IMR-90 (cell line): ENCODE measurements at regions not wholly inside any gene's neighbourhood (a gene's known extent, or its start where the extent isn't known, plus 50 kb on each side); places are given as distances from the start of the nearest gene placed in this dataset.

ENCODE experiments used
- ATAC-seq: fragments of 200-7000 bp; cut with Tn5 transposase; 2 replicates; pipeline ENCODE4 v1.9.1; 2020; ENCODE audit warnings: low read depth, mild to moderate bottlenecking, moderate library complexity
- BruUV-seq: library from RNA; stranded (reverse); fragments of 400-500 nt; replicated peaks from 2 replicates; lab custom pipeline; 2021; lab: Mats Ljungman, UMichigan
- CTCF ChIA-PET: fragments of 300-600 bp; formaldehyde crosslinking; extraction: SDS; loops from one replicate; lab custom pipeline; 2021; ENCODE audit warnings: antibody characterized with exemption; lab: Yijun Ruan, JAX
- POLR2A ChIA-PET: fragments of 300-600 bp; sonication (Branson Sonifier 250); formaldehyde crosslinking; loops from one replicate; lab custom pipeline; 2022; ENCODE audit warnings: antibody characterized with exemption; ENCODE audit not compliant: unreplicated experiment; lab: Charles Lee
- DNase-seq: peaks from one replicate; pipeline ENCODE4 v3.0.0; 2013
- H2AFZ ChIP-seq: replicated peaks from 2 replicates; pipeline ENCODE3; 2013; ENCODE audit warnings: low read length, mild to moderate bottlenecking; ENCODE audit not compliant: poor library complexity
- H2AK5ac ChIP-seq: 2 replicates; pipeline ENCODE4 v1.6.1; 2013; ENCODE audit warnings: low read depth, low read length, inconsistent platforms
- H2AK9ac ChIP-seq: replicated peaks from 2 replicates; pipeline ENCODE3; 2013; ENCODE audit warnings: mild to moderate bottlenecking, low read depth, low read length, moderate library complexity; ENCODE audit not compliant: poor library complexity
- H2BK120ac ChIP-seq: 2 replicates; pipeline ENCODE4 v1.6.1; 2013; ENCODE audit warnings: low read depth, low read length, inconsistent platforms
- H2BK15ac ChIP-seq: 3 replicates; pipeline ENCODE4 v1.6.1; 2013; ENCODE audit warnings: low read depth, low read length, inconsistent platforms
- H2BK20ac ChIP-seq: 2 replicates; pipeline ENCODE4 v1.6.1; 2013; ENCODE audit warnings: low read depth, mild to moderate bottlenecking, inconsistent platforms, low read length, moderate library complexity
- H2BK5ac ChIP-seq: 2 replicates; pipeline ENCODE4 v1.6.1; 2013; ENCODE audit warnings: mild to moderate bottlenecking, low read depth, low read length, inconsistent platforms; ENCODE audit not compliant: poor library complexity, severe bottlenecking
- H3K14ac ChIP-seq: replicated peaks from 2 replicates; pipeline ENCODE4 v1.6.1; 2013; ENCODE audit warnings: low read depth, low read length, inconsistent platforms
- H3K18ac ChIP-seq: 2 replicates; pipeline ENCODE4 v1.6.1; 2013; ENCODE audit warnings: low read depth, low read length, control low read depth
- H3K23ac ChIP-seq: 2 replicates; pipeline ENCODE4 v1.6.1; 2013; ENCODE audit warnings: low read depth, low read length, inconsistent platforms
- H3K27ac ChIP-seq: 2 replicates; pipeline ENCODE4 v1.5.1; 2013; ENCODE audit warnings: mild to moderate bottlenecking, control low read depth, low read length; ENCODE audit not compliant: insufficient read depth
- H3K27me3 ChIP-seq: 2 replicates; pipeline ENCODE4 v1.6.1; 2013; ENCODE audit warnings: low read length; ENCODE audit not compliant: control insufficient read depth, insufficient read depth
- H3K36me3 ChIP-seq: 2 replicates; pipeline ENCODE4 v1.6.1; 2013; ENCODE audit warnings: low read length, mixed read lengths; ENCODE audit not compliant: control insufficient read depth, insufficient read depth
- H3K4ac ChIP-seq: 2 replicates; pipeline ENCODE4 v1.6.1; 2013; ENCODE audit warnings: low read depth, low read length, inconsistent platforms
- H3K4me1 ChIP-seq: 2 replicates; pipeline ENCODE4 v1.6.1; 2013; ENCODE audit warnings: low read length, mixed read lengths; ENCODE audit not compliant: control insufficient read depth, insufficient read depth
- H3K4me2 ChIP-seq: 2 replicates; pipeline ENCODE4 v1.6.1; 2013; ENCODE audit warnings: low read depth, mild to moderate bottlenecking, control low read depth, low read length, moderate library complexity
- H3K4me3 ChIP-seq: 2 replicates; pipeline ENCODE4 v1.5.1; 2013; ENCODE audit warnings: low read depth, mild to moderate bottlenecking, control low read depth, low read length, moderate library complexity; ENCODE audit not compliant: insufficient read depth
- H3K56ac ChIP-seq: 2 replicates; pipeline ENCODE4 v1.6.1; 2013; ENCODE audit warnings: low read length, inconsistent platforms; ENCODE audit not compliant: insufficient read depth; ENCODE audit errors: extremely low read depth
- H3K79me1 ChIP-seq, 2 experiments: 2 replicates each; pipeline ENCODE4 v1.6.1; 2013; ENCODE audit warnings: low read length in 2 of 2, inconsistent platforms in 1 of 2, low read depth in 1 of 2
- H3K9ac ChIP-seq: 2 replicates; pipeline ENCODE4 v1.6.1; 2013; ENCODE audit warnings: low read depth, low read length, control low read depth
- H3K9me1 ChIP-seq: 2 replicates; pipeline ENCODE4 v1.6.1; 2013; ENCODE audit warnings: low read length, inconsistent platforms; ENCODE audit not compliant: insufficient read depth
- H3K9me3 ChIP-seq: 2 replicates; pipeline ENCODE4 v1.6.1; 2013; ENCODE audit warnings: low read length; ENCODE audit not compliant: control insufficient read depth, insufficient read depth
- H4K20me1 ChIP-seq: 2 replicates; pipeline ENCODE4 v1.6.1; 2013; ENCODE audit warnings: low read length, inconsistent platforms; ENCODE audit not compliant: insufficient read depth
- H4K5ac ChIP-seq: 2 replicates; pipeline ENCODE4 v1.6.1; 2013; ENCODE audit warnings: mild to moderate bottlenecking, low read depth, low read length, control low read depth
- H4K8ac ChIP-seq, 2 experiments: 2 replicates each; pipeline ENCODE4 v1.6.1; 2013; ENCODE audit warnings: low read depth in 2 of 2, low read length in 2 of 2, control low read depth in 1 of 2, inconsistent platforms in 1 of 2
- H4K91ac ChIP-seq: 2 replicates; pipeline ENCODE4 v1.6.1; 2013; ENCODE audit warnings: low read depth, low read length, inconsistent platforms; ENCODE audit not compliant: insufficient read depth
- BHLHE40 ChIP-seq: fragments of 150-350 bp; IDR thresholded peaks from 2 replicates; pipeline ENCODE4 v1.6.1; 2016; ENCODE audit warnings: mild to moderate bottlenecking, low read depth, low read length
- CEBPB ChIP-seq: IDR thresholded peaks from 2 replicates; pipeline ENCODE4 v1.6.1; 2012; ENCODE audit warnings: low read depth, low read length, improper control_type of control experiment
- FOS ChIP-seq: fragments of 150-350 bp; IDR thresholded peaks from 2 replicates; pipeline ENCODE4 v1.6.1; 2016; ENCODE audit warnings: low read depth, low read length
- MAFK ChIP-seq: IDR thresholded peaks from 2 replicates; pipeline ENCODE4 v1.6.1; 2012; ENCODE audit warnings: low read depth, low read length, improper control_type of control experiment
- MAZ ChIP-seq: IDR thresholded peaks from 2 replicates; pipeline ENCODE4 v1.6.1; 2012; ENCODE audit warnings: low read depth, mild to moderate bottlenecking, low read length, improper control_type of control experiment, moderate library complexity, borderline replicate concordance
- POLR2A ChIP-seq: IDR thresholded peaks from 2 replicates; pipeline ENCODE4 v1.6.1; 2012; ENCODE audit warnings: mild to moderate bottlenecking, low read depth, low read length
- RAD21 ChIP-seq: IDR thresholded peaks from 2 replicates; pipeline ENCODE4 v1.6.1; 2012; ENCODE audit warnings: low read length, improper control_type of control experiment
- RCOR1 ChIP-seq: IDR thresholded peaks from 2 replicates; pipeline ENCODE4 v1.6.1; 2012; ENCODE audit warnings: mild to moderate bottlenecking, low read length, improper control_type of control experiment; ENCODE audit not compliant: insufficient replicate concordance
- SMC3 ChIP-seq: fragments of 150-350 bp; IDR thresholded peaks from 2 replicates; pipeline ENCODE4 v1.6.1; 2016; ENCODE audit warnings: low read depth, mild to moderate bottlenecking, antibody characterized with exemption, low read length, moderate library complexity
- WGBS, 2 experiments: methylation state at CpG; one replicate each; pipeline versions ENCODE4 v1.1.5 to v1.1.7; 2013; ENCODE audit warnings: missing lambda C conversion rate in 2 of 2; ENCODE audit not compliant: insufficient read length in 1 of 2; ENCODE audit errors: extremely low coverage in 2 of 2; 5-methylcytosine and 5-hydroxymethylcytosine counted together
- dilution Hi-C: fragments of 300-500 bp; cut with HindIII; formaldehyde crosslinking; loops from one replicate; pipeline ENCODE4 v1.14.3; 2018; ENCODE audit warnings: low sequenced_read_pairs; ENCODE audit not compliant: unreplicated experiment
- in situ Hi-C: fragments of 300-500 bp; cut with MboI; formaldehyde crosslinking; loops from 3 replicates; pipeline ENCODE4 v1.14.3; 2019; ENCODE audit warnings: low sequenced_read_pairs, inconsistent platforms, mixed read lengths
- intact Hi-C: fragments of 100-400 bp; cut with micrococcal nuclease; formaldehyde crosslinking; loops from 2 replicates; pipeline ENCODE4 v1.10.0; 2022
- TF ChIP-seq, protein P1 (sequence below): conservative IDR thresholded peaks from 2 replicates; pipeline ENCODE4 v1.5.1; 2012; ENCODE audit warnings: mild to moderate bottlenecking, low read depth, low read length, improper control_type of control experiment
- TF ChIP-seq, protein P2 (sequence below): fragments of 150-350 bp; IDR thresholded peaks from 2 replicates; pipeline ENCODE4 v1.6.1; 2017; ENCODE audit warnings: mild to moderate bottlenecking, antibody characterized with exemption, low read length, low read depth

GRCh38 chr5:149434162-149435014 lies 55.3 kb upstream of the IL17B start:
- peak overlapping the region in 1 of 2 experiments; percentile 16; a peak in 1 of 4 replicates for H4K8ac ChIP-seq
- H3K14ac ChIP-seq = no peak overlapping the region
- H4K91ac ChIP-seq = no peak overlapping the region
- H3K9ac ChIP-seq = no peak overlapping the region
- in situ Hi-C loops = loop anchor here (5.0 kb wide), 2 partner anchors 47 to 128 kb away; no protein-coding TSS in a partner anchor
- dilution Hi-C loops = no loop called here
- H2BK20ac ChIP-seq = no peak overlapping the region
- DNase-seq (peak; percentile 82), ATAC-seq (peak; percentile 55)
- H3K18ac ChIP-seq = no peak overlapping the region
- no peak overlapping the region for H3K4me3 ChIP-seq
- no peak overlapping the region for H2BK120ac ChIP-seq
- peaks cover 41% of the 10 kb centered on the region for H4K20me1 ChIP-seq
- POLR2A ChIA-PET = interaction anchor here (1.4 kb wide), 1 partner anchor 30 kb away, joined by 5 read pairs; no protein-coding TSS in a partner anchor
- H3K4me1 ChIP-seq = peaks cover 8% of the 10 kb centered on the region; the same call in 1 of the 2 replicates
- peak overlapping the region; percentile 3 for H2BK5ac ChIP-seq
- peak overlapping the region; percentile 68 for H2AFZ ChIP-seq
- TF ChIP-seq RCOR1 (peak; percentile 26), BHLHE40 (peak; percentile 17; the same call in 1 of the 2 replicates), MAZ (peak; percentile 54; the same call in 1 of the 2 replicates), SMC3 (peak; percentile 89), RAD21 (peak; percentile 80), POLR2A (peak; percentile 55), MAFK (no peak), CEBPB (0 out of 2 replicates have a peak, but pooled peaks have one; percentile 29), FOS (no peak)
- TF ChIP-seq, protein P1, sequence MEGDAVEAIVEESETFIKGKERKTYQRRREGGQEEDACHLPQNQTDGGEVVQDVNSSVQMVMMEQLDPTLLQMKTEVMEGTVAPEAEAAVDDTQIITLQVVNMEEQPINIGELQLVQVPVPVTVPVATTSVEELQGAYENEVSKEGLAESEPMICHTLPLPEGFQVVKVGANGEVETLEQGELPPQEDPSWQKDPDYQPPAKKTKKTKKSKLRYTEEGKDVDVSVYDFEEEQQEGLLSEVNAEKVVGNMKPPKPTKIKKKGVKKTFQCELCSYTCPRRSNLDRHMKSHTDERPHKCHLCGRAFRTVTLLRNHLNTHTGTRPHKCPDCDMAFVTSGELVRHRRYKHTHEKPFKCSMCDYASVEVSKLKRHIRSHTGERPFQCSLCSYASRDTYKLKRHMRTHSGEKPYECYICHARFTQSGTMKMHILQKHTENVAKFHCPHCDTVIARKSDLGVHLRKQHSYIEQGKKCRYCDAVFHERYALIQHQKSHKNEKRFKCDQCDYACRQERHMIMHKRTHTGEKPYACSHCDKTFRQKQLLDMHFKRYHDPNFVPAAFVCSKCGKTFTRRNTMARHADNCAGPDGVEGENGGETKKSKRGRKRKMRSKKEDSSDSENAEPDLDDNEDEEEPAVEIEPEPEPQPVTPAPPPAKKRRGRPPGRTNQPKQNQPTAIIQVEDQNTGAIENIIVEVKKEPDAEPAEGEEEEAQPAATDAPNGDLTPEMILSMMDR = peak; percentile 92
- TF ChIP-seq, protein P2, sequence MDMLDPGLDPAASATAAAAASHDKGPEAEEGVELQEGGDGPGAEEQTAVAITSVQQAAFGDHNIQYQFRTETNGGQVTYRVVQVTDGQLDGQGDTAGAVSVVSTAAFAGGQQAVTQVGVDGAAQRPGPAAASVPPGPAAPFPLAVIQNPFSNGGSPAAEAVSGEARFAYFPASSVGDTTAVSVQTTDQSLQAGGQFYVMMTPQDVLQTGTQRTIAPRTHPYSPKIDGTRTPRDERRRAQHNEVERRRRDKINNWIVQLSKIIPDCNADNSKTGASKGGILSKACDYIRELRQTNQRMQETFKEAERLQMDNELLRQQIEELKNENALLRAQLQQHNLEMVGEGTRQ = no peak; the same call in 1 of the 2 replicates
- H2AK9ac ChIP-seq = peak overlapping the region; percentile 10
- H3K56ac ChIP-seq = no peak overlapping the region
- no peak overlapping the region for H3K27ac ChIP-seq
- intact Hi-C loops = loop anchor here (1.0 to 2.0 kb wide), 4 partner anchors 52 to 184 kb away; no protein-coding TSS in a partner anchor
- H3K23ac ChIP-seq = no peak overlapping the region
- CTCF ChIA-PET = interaction anchor here (0.5 to 2.9 kb wide), 17 partner anchors 10 to 130 kb away, joined by 3 to 19 read pairs (median 4); partner anchors contain the start of gene CSNK1A1
- no peaks in the 10 kb centered on the region for H3K9me1 ChIP-seq
- peaks cover 21% of the 10 kb centered on the region for H3K36me3 ChIP-seq
- H3K9me3 ChIP-seq = no peaks in the 10 kb centered on the region
- H3K4ac ChIP-seq = peak overlapping the region; percentile 31; the same call in 1 of the 2 replicates
- 80% methylated on average over 1 of the region's 7 CpGs; no CpG with 5 or more reads in 1 of the 2 experiments for WGBS, 2 experiments
- H4K5ac ChIP-seq = no peak overlapping the region
- no peak overlapping the region for H3K4me2 ChIP-seq
- no peaks in the 10 kb centered on the region for H3K27me3 ChIP-seq
- BruUV-seq = no TSS peak
- H2BK15ac ChIP-seq = no peak overlapping the region; the same call in 2 of the 3 replicates
- 0 out of 2 replicates have a peak overlapping the region, but pooled peaks have one; percentile 25 for H2AK5ac ChIP-seq
- H3K79me1 ChIP-seq = peaks cover 0 to 14% of the 10 kb centered on the region in 2 experiments; a peak in 1 of 4 replicates
